NOMO-1 treated with dmso at 0.1 percent for 144 hours (cell line): ENCODE measurements at regions not wholly inside any gene's neighbourhood (a gene's known extent, or its start where the extent isn't known, plus 50 kb on each side); places are given as distances from the start of the nearest gene placed in this dataset.

Experiments used
- DNase-seq: peaks from one replicate; lab custom pipeline; 2025; ENCODE audit not compliant: unreplicated experiment; lab: John Stamatoyannopoulos, UW

DNA sequence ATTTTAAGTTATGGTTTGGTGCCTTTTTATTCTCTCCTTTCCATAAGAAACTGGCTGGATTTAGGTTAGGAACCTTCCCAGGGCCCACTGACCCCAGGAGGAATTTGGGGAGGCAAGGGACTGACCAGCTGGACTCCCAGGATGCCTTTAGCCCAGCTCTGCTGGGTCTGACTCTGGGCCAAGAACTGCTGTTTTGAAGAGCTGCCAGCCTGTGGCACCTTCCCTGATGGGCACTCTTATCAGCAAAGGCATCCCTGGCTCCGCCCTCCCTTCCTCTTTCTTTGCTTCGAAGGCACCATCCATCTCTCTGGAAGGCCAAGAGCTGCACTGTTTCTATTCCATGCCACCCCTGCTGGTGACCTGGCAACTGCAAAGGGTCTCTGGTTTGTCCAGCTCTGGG, 174.7 kb downstream of the POU4F1 start:
- no peak for DNase-seq

DNA sequence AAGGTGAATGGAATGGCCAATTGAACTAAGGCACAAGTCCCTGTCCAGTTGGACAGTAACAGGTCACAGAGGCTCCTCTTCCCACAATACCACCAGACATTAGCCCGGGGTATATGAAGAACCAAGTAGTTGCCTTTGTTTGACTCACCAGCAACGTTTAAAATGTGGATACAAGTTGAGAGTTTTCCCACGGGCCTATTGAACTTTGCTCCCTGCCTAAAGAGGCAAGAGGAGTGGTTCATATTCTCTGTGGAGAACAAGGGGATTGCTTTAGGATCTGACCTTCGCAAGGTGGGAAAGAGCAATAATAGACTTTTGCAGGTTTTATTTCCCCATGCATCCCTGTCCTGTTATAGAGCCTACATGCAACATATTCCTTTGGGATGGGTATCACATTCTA, 177.2 kb downstream of the POU4F1 start:
- no peak for DNase-seq

DNA sequence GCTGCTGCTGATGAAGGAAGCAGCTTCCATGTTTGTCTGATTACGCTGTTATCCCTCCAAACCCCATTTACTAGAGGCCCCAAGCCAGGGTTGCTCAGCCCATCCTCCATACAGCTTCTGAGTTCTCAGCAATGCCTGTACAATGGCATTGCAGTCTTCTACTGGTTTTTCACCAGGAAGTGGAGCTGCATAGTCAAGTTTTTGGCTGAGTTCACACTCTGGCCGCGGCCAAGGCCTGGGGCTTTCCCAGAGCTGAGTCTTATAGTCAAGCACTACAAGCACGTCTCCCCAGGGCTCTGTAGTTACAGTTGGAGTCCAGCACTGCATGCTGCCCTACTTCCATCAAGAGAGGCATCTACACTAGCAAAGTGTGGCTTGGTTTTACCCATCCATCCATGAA, 182.5 kb downstream of the POU4F1 start:
- DNase-seq, result no peak

DNA sequence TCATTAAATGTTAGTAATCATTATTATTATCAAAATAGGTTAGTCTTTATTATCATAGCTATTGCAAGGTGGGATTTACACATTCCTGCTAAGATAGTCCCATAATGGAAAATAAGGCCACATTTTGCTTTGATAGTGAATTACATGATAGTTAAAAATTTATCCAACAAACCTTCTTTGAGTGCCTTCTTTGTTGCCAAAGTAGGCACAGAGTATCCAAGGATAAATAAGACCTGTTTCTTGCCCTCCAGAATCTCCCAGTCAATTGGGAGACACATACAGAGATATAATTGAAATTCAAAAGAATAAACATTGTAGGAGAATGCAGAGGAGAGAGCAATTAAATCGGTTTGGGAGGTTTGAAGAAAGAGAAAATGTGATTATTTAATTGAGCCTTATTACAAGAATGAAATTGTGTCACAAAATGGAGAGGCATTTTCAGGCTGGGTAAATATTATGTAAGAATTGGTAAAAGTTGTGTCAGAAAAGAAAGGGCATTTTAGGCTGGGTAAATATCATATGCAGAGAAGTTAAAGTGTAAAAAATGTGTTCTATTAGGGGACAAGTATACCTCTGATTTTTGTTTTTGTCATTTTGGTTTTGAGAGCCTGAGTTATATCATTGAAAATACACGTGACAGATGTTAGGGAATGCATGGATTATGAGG, 189.3 kb downstream of the POU4F1 start:
- no peak for DNase-seq

DNA sequence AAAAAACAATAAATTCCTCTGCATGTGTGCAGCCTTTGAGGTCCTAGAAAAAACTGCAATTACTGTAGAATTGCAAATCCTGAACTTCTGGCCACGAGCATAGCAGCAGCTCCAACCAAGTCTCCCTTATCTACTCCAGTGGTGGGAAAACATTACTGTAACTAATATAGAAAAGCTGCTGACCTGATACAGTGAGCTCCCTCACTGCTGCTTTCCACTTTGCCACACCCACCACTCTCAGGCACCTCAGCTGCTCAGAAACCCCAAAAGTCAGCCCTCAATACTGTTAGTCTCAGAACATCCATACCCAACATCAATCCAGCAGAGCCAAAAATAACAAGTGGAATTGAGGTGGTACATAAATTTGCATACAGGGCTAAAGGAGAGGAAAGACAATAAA, 192.5 kb downstream of the POU4F1 start:
- DNase-seq, result no peak

DNA sequence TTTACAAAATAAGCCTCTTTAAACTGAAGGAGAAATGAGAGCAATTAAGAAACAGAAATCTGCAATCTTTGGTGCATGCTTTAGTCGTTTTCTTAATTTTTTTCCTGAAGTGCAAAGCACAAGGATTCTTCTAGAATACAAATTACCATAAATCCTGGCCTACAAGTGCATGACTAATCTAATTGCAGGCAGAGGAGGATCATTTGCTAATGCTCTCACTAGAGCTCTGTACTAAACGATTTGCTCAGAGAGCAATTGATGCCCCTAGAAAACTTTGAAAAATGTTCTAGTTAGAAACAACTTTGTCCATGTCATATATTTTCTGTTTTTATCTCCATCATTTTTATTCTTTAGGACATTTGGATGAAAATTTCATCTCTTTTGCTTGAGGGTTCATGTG, 193.2 kb downstream of the POU4F1 start:
- no peak for DNase-seq

DNA sequence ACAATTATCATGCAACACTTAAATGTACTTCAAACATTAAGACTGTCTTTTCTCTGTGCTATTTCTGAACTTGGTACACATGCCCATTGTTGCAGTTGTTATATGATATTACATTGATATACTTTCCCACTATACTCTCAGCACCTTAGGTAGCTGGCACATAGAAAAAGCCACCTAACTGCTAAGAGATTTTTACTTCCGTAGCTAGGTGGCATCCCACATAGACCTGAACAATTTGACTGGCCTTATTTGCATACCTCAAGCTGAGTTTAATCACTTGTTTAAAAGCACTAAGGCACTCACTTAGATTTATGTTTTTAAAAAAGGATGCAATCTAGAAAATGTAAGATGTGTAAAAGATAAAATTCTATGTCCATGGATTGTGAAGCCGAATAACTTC, 194.2 kb downstream of the POU4F1 start:
- no peak for DNase-seq

DNA sequence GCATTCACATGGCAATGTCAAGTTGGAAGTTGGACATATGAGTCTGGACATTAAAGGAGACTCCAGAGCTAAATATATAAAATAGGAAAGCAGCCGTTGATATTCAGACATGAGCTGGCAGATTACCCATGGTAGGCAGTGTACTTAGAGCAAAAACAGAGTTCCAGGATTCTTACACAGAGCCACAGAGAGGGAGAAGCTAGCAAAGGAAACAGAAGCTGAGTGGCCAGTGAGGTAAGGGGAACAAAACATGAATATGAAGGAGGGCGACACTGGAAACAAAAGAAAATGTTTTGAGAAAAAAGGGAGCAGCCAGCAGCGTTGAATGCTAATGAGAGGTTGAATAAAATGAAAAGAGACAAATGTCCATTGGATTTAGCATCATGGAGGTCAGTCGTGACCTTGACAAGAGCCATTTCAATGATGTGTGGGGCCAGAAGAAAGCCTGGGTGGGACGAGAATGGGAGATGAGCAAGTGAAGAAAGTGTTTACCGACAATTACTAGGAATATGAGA, 198.4 kb downstream of the POU4F1 start:
- DNase-seq, result no peak

DNA sequence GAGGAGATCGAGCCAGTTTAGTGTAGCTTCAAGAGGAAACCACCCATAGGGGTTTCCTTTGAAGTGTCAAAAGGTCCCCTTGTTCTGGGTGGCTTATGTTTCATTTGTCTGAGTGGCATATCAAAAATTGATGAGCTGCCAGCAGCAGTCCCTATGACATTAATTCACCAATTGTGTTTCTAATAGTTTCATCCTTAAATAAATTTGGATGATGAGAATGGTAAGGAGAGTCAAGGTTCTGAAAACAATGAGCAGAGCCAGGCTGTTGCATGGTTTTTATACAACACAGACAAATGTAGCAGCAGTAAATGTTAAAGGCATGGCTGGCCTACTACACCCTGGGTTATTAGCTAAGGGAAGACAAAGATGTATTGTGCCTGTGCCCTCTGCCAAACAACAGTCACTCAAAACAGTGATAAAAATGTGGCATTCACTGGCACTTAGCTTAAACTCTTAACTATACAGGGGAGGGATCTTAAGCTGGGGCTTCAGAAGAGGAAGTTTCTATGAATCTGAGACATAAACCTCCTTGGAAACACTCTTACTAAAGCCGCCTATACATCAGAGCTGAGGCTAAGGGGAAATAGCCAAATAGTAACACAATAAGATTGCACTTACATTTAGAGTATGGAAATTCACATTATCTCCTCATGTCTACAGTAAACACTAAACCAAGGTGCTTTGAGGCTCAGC, 200.5 kb downstream of the POU4F1 start:
- no peak for DNase-seq

DNA sequence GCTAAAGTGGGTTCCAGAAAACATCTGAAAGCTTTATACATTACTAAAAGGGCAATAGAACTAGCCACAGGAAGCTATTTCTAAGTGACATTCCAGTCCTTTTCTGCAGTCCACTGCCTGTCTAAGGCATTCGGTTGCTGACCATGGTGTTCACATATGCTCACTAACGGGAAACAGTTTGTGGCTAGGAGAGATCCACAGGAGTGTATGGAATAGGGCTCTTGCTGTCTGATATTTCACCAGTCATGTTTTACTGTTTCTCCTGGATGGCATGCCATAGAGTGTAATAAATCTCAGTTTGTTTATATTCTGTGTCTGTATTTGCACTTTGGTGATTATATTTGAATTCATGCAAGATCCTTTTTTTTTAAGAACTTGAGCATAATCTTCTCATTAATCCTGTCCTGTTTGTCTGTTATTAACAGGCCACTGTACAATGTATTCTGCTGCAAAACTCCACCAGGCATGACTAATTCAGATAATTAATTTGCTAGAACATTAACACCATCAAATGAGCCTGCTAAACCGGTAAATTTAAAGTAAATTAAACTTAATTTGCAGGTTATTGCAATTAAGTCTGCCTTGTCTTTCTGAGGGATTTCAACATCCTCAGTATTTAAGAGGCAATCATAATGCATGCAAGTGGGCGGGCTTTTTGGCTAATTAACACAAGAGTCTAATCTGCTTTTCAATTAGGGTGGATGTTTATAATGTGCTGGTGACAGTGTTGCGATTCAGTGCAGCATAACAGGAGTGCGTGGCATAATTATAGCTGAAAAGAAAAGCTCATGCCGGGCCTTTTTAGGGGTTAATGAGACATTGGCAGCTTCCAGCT, 201.3 kb downstream of the POU4F1 start:
- no peak for DNase-seq

DNA sequence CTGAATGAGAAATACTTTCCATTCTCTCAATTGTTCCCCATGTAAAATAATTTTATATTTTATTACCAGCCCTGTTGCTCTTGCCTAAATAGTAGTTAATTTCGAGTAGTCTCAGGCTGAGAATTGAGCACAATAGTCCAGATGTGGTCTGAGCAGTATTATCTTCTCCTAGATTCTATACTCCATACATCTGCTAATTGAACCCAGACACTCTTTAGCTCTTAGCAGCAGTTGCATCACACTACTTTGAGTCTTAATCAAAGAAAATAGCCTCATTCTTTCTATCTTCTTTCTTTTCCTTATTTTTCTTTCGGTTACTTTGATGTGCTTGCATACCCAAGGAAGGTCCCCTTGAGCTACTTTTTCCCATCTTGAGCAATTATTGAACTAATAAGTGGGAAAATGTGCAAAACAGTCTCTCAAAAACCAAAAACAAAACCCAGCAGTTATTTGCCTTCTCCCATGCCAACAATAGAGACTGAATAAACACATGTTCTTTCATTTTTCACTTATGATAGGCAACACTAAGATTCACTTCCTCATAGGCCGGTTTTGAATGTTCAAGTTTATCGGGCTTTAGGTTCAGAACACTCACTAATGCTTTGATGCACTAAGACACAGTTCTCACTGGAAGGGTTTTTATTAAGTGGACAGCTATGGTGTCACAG, 204.5 kb downstream of the POU4F1 start:
- DNase-seq, result no peak

DNA sequence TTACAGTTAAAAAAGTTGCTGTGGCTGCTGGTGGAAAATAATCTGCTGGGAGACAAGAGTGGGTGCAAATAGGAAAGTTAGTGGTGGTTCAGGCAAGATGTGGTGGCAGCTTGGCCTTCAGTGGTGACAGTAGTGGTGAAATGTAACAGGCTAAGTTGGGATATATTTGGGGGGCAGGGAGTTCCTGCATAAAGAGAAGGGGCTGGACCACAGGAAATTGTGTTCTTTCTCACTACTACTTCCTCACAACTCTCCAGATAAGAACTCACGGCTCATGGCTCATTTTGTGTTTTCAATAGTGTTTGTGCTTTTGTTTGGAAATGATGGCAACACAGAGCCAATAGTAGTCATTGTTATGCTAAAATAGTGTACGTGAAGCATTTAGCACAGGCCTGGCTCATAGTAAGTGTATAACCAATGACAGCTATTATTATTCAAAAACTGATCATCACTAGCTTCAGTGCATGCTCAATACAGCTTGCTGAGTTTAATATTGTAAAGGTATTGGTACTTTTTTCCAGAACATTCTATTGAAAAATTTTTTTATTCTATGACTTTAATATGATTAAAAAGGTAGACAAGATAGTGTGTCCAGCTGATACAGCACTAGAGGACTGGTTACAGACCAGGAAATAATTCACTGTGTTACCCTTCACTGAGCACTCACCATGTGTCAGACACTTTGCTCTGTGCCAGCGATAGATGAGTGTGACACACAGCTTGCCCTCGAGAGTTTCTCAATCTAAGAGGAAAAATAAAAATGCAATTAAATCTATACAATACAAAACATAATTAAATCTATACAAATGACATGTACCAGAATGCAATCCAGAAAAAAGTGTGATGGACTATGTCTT, 209.8 kb downstream of the POU4F1 start:
- DNase-seq, result no peak

DNA sequence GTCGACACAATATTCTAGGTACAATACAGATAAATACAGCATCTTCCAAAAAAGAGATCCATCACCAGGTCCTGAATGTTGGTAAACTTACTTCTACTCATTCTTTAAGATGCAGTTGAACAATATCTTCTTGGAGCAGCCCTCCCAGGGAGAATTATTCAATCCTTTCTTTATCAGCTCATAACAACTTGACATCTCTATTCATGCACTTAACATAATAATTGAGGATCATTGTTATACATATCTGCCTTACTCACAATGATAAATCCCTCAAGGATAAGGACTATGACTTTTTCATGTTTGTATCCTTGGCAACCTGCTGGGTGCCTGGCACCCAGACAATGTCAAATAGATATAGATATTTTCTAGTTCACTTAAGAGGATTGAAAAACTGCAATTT, 219.5 kb downstream of the POU4F1 start:
- DNase-seq, result no peak

DNA sequence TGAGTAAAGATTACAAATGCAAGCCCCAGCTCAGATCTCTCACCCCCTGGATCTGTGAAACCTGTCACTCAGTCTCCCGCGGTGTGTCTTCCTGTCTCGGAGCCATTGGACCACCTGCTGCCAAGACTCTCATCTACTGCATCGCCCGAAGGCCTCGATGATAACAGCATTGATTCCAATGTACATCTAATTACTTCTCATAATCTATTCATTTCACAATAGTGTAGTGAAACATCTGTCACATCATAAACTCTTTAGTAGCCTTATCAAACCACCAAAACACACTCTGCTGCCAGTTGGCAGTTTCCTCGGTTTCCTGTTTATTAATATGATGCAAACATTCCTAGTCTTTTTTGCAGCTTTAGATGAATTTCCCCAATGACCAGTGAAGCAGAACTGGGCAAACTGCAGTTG, 220.3 kb downstream of the POU4F1 start:
- DNase-seq, result no peak

DNA sequence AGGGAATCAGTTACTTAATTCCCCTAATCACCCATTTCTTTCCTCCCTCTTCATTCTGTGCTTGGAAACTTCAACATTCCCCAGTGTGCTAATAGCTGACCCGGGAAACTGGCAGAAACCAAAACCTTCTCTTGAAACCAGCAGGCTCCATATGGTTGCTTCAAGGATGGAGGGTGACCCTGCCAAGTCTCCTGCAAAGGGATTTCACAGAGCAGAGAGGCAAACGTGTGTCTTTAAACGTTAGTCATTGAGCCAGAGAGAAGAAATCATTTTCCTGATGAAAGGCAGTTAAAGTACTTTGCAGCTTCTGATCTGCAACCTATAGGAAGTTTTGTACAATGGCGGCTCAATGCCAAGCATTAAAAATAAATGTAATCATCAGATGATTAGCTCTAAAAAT, 220.9 kb downstream of the POU4F1 start:
- DNase-seq, result no peak

DNA sequence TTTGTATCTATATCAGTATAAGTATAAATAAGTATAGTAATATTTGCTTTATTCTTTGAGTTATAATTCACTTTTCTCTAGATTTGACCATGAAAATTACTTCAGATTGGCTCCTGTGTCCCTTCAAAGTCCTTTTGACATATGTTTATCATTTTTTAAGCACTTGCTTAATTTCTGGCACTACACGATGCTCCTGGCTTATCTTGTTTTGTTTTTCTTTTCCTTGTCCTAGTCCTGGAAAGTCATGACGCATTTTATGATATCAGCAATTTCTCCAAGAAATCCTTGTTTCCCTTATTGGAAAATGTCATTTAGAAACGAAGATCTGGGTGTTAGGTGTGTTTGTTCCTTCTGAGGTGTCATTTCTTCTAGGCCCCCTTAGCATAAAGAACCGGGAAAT, 226.5 kb downstream of the POU4F1 start:
- DNase-seq, result no peak

DNA sequence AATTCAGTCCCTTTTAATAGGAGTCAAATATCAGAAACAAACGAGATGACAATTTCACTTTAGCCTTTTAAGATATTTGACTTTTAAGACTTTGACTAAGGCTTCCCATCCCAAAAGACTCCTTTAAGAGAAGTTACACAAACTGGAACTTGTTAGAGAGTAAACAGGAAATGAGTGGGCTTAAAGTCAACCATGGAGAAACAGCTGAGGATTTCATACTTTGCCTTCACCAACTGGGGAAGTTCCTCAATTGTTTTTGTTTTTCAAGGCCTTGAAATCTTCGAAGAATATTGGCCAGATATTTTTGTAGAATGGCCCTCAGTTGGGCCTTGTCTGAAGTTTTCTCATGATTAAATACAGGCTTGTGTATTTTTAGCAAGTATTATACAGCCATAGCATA, 227.3 kb downstream of the POU4F1 start:
- DNase-seq, result no peak

DNA sequence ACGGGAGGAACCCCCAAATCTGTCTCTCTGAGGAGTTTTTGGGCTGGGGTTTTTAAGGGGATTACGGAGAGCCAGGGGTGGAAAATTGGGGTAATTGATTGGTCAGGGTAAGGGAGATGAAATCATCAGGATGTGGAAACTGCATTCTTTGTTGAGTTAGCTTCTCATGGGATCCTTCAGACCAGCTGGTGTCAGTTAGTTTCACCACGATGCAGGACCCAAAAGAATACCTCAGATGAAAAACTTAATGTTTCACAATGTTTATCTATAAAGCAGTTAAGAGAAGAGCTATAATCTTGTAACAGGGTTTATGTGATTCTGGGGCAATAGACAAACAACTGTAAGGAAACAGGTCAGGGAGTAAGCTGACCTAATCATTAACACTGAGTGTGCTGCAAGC, 230.8 kb downstream of the POU4F1 start:
- no peak for DNase-seq

DNA sequence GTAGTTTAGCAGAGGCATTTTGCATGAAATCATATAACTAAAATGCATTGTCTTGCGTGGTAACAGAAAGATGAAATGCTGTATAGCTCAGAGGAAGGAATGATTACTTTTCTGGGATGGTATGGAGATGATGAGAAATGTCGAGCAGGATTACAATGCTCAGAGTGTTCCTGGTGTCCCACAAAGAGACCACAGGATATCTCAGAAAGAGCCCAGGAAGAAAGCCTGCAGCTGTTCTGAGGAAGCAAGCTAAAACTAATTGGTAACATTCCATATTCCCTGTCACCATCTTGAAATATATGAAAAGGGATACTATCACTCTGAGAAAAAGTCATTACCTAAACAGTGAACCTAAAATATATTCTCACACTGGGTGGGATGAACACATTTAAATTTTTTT, 233.1 kb downstream of the POU4F1 start:
- DNase-seq, result no peak

DNA sequence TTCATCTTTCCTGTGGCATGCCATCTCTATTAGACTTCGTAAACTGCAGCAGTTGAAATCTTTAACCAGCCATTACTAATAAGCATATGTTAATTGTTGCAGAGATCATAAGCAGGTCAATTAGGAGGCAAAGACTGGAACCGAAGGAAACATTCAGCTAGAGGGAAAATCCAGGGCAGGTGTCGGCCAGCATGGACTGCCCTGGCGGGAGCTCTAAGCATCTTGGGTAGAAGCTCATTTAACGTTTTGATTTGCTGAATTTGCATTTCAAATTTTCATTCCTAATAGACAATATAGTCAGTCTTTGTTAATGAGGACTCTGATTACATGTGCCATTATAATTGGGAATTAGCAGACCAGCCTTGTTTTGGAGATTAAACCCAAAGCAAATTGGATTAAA, 238.6 kb downstream of the POU4F1 start:
- DNase-seq, result no peak
